ENCODE measurements at regions not wholly inside any gene's neighbourhood (a gene's known extent, or its start where the extent isn't known, plus 50 kb on each side); places are given as distances from the start of the nearest gene placed in this dataset.

DNA sequence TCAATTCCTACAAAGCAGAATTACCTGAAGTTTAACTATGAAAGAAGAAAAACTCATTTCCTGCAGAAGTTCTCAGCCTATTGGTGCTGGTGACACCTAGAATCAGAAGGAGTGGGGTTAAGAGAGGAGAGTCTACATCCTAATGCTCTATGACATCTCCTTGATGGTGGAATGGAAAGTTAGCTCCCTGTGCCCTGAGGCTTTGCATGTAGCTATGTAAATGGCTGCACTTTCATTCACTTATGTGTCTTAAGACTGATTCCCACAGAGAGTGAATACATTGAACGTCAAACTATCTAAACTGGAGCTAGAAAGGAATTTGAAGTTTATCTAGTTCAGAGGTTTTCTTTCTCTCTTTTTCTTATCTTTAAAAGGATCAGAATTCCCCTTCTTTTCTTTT lies 52.1 kb upstream of the ADRB2 start:
- no peak overlapping the region for H2BK15ac ChIP-seq (ENCODE audit: low read depth, low read length)
- H3K9me3 ChIP-seq (ENCODE audit: control insufficient read depth, insufficient read depth, low read length): no peaks in the 10 kb centered on the region
- no CpG with 5 or more reads among the region's 1 CpG for WGBS, 2 experiments (ENCODE audit: extremely low coverage in 2 of 2, insufficient read length in 1 of 2)
- H2BK120ac ChIP-seq (ENCODE audit: low read depth, low read length): no peak overlapping the region
- POLR2A ChIA-PET (ENCODE audit: unreplicated experiment): no interaction called here
- BruUV-seq (replicated peaks): no TSS peak
- H3K4me3 ChIP-seq (ENCODE audit: insufficient read depth, low read depth, low read length): no peak overlapping the region
- in situ Hi-C loops (cut with MboI; ENCODE audit: low sequenced_read_pairs) (no loop called here), intact Hi-C loops (cut with micrococcal nuclease) (no loop called here), dilution Hi-C loops (cut with HindIII; ENCODE audit: low sequenced_read_pairs, unreplicated experiment) (no loop called here)
- no peaks in the 10 kb centered on the region for H4K20me1 ChIP-seq (ENCODE audit: insufficient read depth, low read length)
- H3K27ac ChIP-seq (ENCODE audit: insufficient read depth, low read length): no peak overlapping the region
- no peak overlapping the region for H2BK5ac ChIP-seq (ENCODE audit: low read depth, low read length, poor library complexity, severe bottlenecking)
- no peak overlapping the region for H3K56ac ChIP-seq (ENCODE audit: extremely low read depth, insufficient read depth, low read length)
- no peaks in the 10 kb centered on the region for H3K36me3 ChIP-seq (ENCODE audit: control insufficient read depth, insufficient read depth, low read length)
- H3K4ac ChIP-seq (ENCODE audit: low read depth, low read length): no peak overlapping the region
- H4K5ac ChIP-seq (ENCODE audit: low read depth, low read length): no peak overlapping the region
- no peak overlapping the region for H4K8ac ChIP-seq (ENCODE audit: low read depth in 2 of 2, low read length in 2 of 2)
- CTCF ChIA-PET: interaction anchor here (1.3 kb wide), 1 partner anchor 10 kb away, joined by 3 read pairs; no protein-coding TSS in a partner anchor
- no peak overlapping the region for H2AK5ac ChIP-seq (ENCODE audit: low read depth, low read length)
- peaks cover 11% of the 10 kb centered on the region for H3K27me3 ChIP-seq (ENCODE audit: control insufficient read depth, insufficient read depth, low read length)
- H2BK20ac ChIP-seq (ENCODE audit: low read depth, low read length): no peak overlapping the region
- H2AFZ ChIP-seq (replicated peaks; ENCODE audit: low read length, poor library complexity): no peak overlapping the region
- H3K23ac ChIP-seq (ENCODE audit: low read depth, low read length): no peak overlapping the region
- TF ChIP-seq, protein P1, sequence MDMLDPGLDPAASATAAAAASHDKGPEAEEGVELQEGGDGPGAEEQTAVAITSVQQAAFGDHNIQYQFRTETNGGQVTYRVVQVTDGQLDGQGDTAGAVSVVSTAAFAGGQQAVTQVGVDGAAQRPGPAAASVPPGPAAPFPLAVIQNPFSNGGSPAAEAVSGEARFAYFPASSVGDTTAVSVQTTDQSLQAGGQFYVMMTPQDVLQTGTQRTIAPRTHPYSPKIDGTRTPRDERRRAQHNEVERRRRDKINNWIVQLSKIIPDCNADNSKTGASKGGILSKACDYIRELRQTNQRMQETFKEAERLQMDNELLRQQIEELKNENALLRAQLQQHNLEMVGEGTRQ (IDR thresholded peaks at IDR 0.05; ENCODE audit: low read depth, low read length): no peak
- TF ChIP-seq, protein P2, sequence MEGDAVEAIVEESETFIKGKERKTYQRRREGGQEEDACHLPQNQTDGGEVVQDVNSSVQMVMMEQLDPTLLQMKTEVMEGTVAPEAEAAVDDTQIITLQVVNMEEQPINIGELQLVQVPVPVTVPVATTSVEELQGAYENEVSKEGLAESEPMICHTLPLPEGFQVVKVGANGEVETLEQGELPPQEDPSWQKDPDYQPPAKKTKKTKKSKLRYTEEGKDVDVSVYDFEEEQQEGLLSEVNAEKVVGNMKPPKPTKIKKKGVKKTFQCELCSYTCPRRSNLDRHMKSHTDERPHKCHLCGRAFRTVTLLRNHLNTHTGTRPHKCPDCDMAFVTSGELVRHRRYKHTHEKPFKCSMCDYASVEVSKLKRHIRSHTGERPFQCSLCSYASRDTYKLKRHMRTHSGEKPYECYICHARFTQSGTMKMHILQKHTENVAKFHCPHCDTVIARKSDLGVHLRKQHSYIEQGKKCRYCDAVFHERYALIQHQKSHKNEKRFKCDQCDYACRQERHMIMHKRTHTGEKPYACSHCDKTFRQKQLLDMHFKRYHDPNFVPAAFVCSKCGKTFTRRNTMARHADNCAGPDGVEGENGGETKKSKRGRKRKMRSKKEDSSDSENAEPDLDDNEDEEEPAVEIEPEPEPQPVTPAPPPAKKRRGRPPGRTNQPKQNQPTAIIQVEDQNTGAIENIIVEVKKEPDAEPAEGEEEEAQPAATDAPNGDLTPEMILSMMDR (conservative IDR thresholded peaks at IDR 0.05; ENCODE audit: low read depth, low read length): no peak
- TF ChIP-seq FOS (IDR thresholded peaks at IDR 0.05; ENCODE audit: low read depth, low read length) (no peak), SMC3 (IDR thresholded peaks at IDR 0.05; ENCODE audit: low read depth, low read length) (no peak), RAD21 (IDR thresholded peaks at IDR 0.05; ENCODE audit: low read length) (no peak), MAZ (IDR thresholded peaks at IDR 0.05; ENCODE audit: borderline replicate concordance, low read depth, low read length) (no peak), CEBPB (IDR thresholded peaks at IDR 0.05; ENCODE audit: low read depth, low read length) (no peak), NFE2L2 (IDR thresholded peaks at IDR 0.05; ENCODE audit: low read depth, low read length) (no peak), BHLHE40 (IDR thresholded peaks at IDR 0.05; ENCODE audit: low read depth, low read length) (no peak), RFX5 (IDR thresholded peaks at IDR 0.05; ENCODE audit: low read depth, low read length) (no peak), MAFK (IDR thresholded peaks at IDR 0.05; ENCODE audit: low read depth, low read length) (no peak), MXI1 (IDR thresholded peaks at IDR 0.05; ENCODE audit: borderline replicate concordance, low read depth, low read length) (no peak), RCOR1 (IDR thresholded peaks at IDR 0.05; ENCODE audit: insufficient replicate concordance, low read length) (no peak), POLR2A (IDR thresholded peaks at IDR 0.05; ENCODE audit: low read depth, low read length) (no peak), CHD1 (IDR thresholded peaks at IDR 0.05; ENCODE audit: low read depth, low read length) (no peak)
- TF ChIP-seq, protein P3, sequence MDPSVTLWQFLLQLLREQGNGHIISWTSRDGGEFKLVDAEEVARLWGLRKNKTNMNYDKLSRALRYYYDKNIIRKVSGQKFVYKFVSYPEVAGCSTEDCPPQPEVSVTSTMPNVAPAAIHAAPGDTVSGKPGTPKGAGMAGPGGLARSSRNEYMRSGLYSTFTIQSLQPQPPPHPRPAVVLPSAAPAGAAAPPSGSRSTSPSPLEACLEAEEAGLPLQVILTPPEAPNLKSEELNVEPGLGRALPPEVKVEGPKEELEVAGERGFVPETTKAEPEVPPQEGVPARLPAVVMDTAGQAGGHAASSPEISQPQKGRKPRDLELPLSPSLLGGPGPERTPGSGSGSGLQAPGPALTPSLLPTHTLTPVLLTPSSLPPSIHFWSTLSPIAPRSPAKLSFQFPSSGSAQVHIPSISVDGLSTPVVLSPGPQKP (IDR thresholded peaks at IDR 0.05; ENCODE audit: borderline replicate concordance, low read depth, low read length): no peak
- no peak overlapping the region for H3K4me2 ChIP-seq (ENCODE audit: low read depth, low read length)
- H3K4me1 ChIP-seq (ENCODE audit: control insufficient read depth, insufficient read depth, low read length): peaks cover 2% of the 10 kb centered on the region; the same call in 1 of the 2 replicates
- no peak overlapping the region for H2AK9ac ChIP-seq (replicated peaks; ENCODE audit: low read depth, low read length, poor library complexity)
- H3K18ac ChIP-seq (ENCODE audit: low read depth, low read length): no peak overlapping the region
- no peaks in the 10 kb centered on the region for H3K79me1 ChIP-seq (ENCODE audit: low read depth in 1 of 2, low read length in 2 of 2)
- no peak overlapping the region for H4K91ac ChIP-seq (ENCODE audit: insufficient read depth, low read depth, low read length)
- no peak overlapping the region for H3K14ac ChIP-seq (replicated peaks; ENCODE audit: low read depth, low read length)
- DNase-seq (no peak), ATAC-seq (ENCODE audit: low read depth) (no peak)
- no peaks in the 10 kb centered on the region for H3K9me1 ChIP-seq (ENCODE audit: insufficient read depth, low read length)
- H3K9ac ChIP-seq (ENCODE audit: low read depth, low read length): no peak overlapping the region
